ENCODE measurements at regions not wholly inside any gene's neighbourhood (a gene's known extent, or its start where the extent isn't known, plus 50 kb on each side); places are given as distances from the start of the nearest gene placed in this dataset.

GRCh38 chrX:25733148-25733547 is 405.0 kb upstream of the MAGEB18 start:
- TF ChIP-seq CTCF (IDR thresholded peaks at IDR 0.05; ENCODE audit: insufficient read depth, low read length) (no peak), SPI1 (IDR thresholded peaks at IDR 0.05; ENCODE audit: borderline replicate concordance, low read depth) (no peak)
